Activated CD8-positive, alpha-beta T cell treated with anti-CD3 and anti-CD28 coated beads for 36 hours (primary cell): ENCODE measurements at regions not wholly inside any gene's neighbourhood (a gene's known extent, or its start where the extent isn't known, plus 50 kb on each side); places are given as distances from the start of the nearest gene placed in this dataset.

Experiments
- ATAC-seq: fragments of 200-7000 bp; cut with Tn5 transposase; one replicate; pipeline ENCODE4 v1.10.0; 2021; ENCODE audit warnings: mild to moderate bottlenecking, moderate library complexity
- CTCF ChIA-PET: fragments of 350-600 bp; sonication (Branson Sonifier 250); formaldehyde crosslinking; loops from one replicate; lab custom pipeline; 2021; ENCODE audit warnings: antibody characterized with exemption; lab: Charles Lee
- POLR2A ChIA-PET: fragments of 350-600 bp; sonication (Branson Sonifier 250); formaldehyde crosslinking; loops from one replicate; lab custom pipeline; 2021; ENCODE audit warnings: antibody characterized with exemption; lab: Charles Lee
- DNase-seq: peaks from one replicate; pipeline ENCODE4 v3.0.0-alpha.2; 2020
- H3K27ac Mint-ChIP-seq: one replicate; pipeline ENCODE4 v1.8.0; 2021; ENCODE audit warnings: mild to moderate bottlenecking, mixed read lengths
- H3K27me3 Mint-ChIP-seq: one replicate; pipeline ENCODE4 v1.8.0; 2021; ENCODE audit warnings: mixed read lengths
- H3K36me3 Mint-ChIP-seq: one replicate; pipeline ENCODE4 v1.8.0; 2021; ENCODE audit warnings: low read depth, mixed read lengths
- H3K4me1 Mint-ChIP-seq: one replicate; pipeline ENCODE4 v1.8.0; 2021; ENCODE audit warnings: low read depth, mixed read lengths
- H3K4me3 Mint-ChIP-seq: one replicate; pipeline ENCODE4 v1.8.0; 2021; ENCODE audit warnings: mild to moderate bottlenecking, moderate library complexity, mixed read lengths
- H3K9me3 Mint-ChIP-seq: one replicate; pipeline ENCODE4 v1.8.0; 2021; ENCODE audit warnings: mixed read lengths
- CTCF ChIP-seq: fragments of 200-600 bp; IDR thresholded peaks from one replicate; pipeline ENCODE4 v1.8.0; 2022; ENCODE audit warnings: antibody characterized with exemption, mild to moderate bottlenecking
- intact Hi-C: fragments of 100-400 bp; cut with micrococcal nuclease; formaldehyde crosslinking; loops from one replicate; pipeline ENCODE4 v1.10.0; 2022

- POLR2A ChIA-PET: no interaction called here
- intact Hi-C loops: no loop called here
- ATAC-seq (no peak), DNase-seq (no peak)
- CTCF ChIA-PET: interaction anchor here (1.1 kb wide), 1 partner anchor 11 kb away, joined by 3 read pairs; no protein-coding TSS in a partner anchor
- H3K4me1 Mint-ChIP-seq: no peaks in the 10 kb centered on the region
- no peaks in the 10 kb centered on the region for H3K27me3 Mint-ChIP-seq
- no peak for TF ChIP-seq CTCF
- H3K9me3 Mint-ChIP-seq: no peaks in the 10 kb centered on the region
- H3K4me3 Mint-ChIP-seq: no peak overlapping the region
- no peaks in the 10 kb centered on the region for H3K36me3 Mint-ChIP-seq
- H3K27ac Mint-ChIP-seq: no peak overlapping the region
Observed at GRCh38 chr12:42981379-42981778, 391.8 kb upstream of the PRICKLE1 start.

- CTCF ChIA-PET: interaction anchor here (1.0 to 1.1 kb wide), 2 partner anchors 12 to 17 kb away, joined by 3 read pairs; no protein-coding TSS in a partner anchor
- no peaks in the 10 kb centered on the region for H3K27me3 Mint-ChIP-seq
- POLR2A ChIA-PET: no interaction called here
- H3K4me3 Mint-ChIP-seq: no peak overlapping the region
- no peaks in the 10 kb centered on the region for H3K4me1 Mint-ChIP-seq
- H3K27ac Mint-ChIP-seq: no peak overlapping the region
- no peaks in the 10 kb centered on the region for H3K36me3 Mint-ChIP-seq
- intact Hi-C loops: no loop called here
- TF ChIP-seq CTCF: no peak
- peaks cover 2% of the 10 kb centered on the region for H3K9me3 Mint-ChIP-seq
- no peak for ATAC-seq
- no peak for DNase-seq
Observed at GRCh38 chr12:42980441-42980840, 390.9 kb upstream of the PRICKLE1 start.

- Mint-ChIP-seq H3K27me3 (no peaks in the 10 kb centered on the region), H3K4me1 (no peaks in the 10 kb centered on the region), H3K36me3 (no peaks in the 10 kb centered on the region), H3K27ac (no peak overlapping the region), H3K4me3 (no peak overlapping the region), H3K9me3 (peaks cover 6% of the 10 kb centered on the region)
- no peak for TF ChIP-seq CTCF
- ATAC-seq (no peak), DNase-seq (no peak)
- intact Hi-C loops: no loop called here
- ChIA-PET POLR2A (no interaction called here), CTCF (interaction anchor here (1.0 kb wide), 1 partner anchor 18 kb away, joined by 3 read pairs; no protein-coding TSS in a partner anchor)
Observed at GRCh38 chr12:42979746-42980145, 390.2 kb upstream of the PRICKLE1 start.

GRCh38 chr12:42978708-42979107 is 389.2 kb upstream of the PRICKLE1 start:
- ChIA-PET POLR2A (no interaction called here), CTCF (no interaction called here)
- Mint-ChIP-seq H3K4me3 (no peak overlapping the region), H3K9me3 (peaks cover 7% of the 10 kb centered on the region), H3K27ac (no peak overlapping the region), H3K4me1 (no peaks in the 10 kb centered on the region), H3K27me3 (no peaks in the 10 kb centered on the region), H3K36me3 (no peaks in the 10 kb centered on the region)
- intact Hi-C loops: no loop called here
- ATAC-seq (no peak), DNase-seq (no peak)
- no peak for TF ChIP-seq CTCF

- intact Hi-C loops: no loop called here
- Mint-ChIP-seq H3K9me3 (peaks cover 7% of the 10 kb centered on the region), H3K4me1 (no peaks in the 10 kb centered on the region), H3K27me3 (no peaks in the 10 kb centered on the region), H3K36me3 (no peaks in the 10 kb centered on the region), H3K4me3 (no peak overlapping the region), H3K27ac (no peak overlapping the region)
- POLR2A ChIA-PET: no interaction called here
- CTCF ChIA-PET: no interaction called here
- ATAC-seq (no peak), DNase-seq (no peak)
- no peak for TF ChIP-seq CTCF
Observed at GRCh38 chr12:42977451-42978230, 388.1 kb upstream of the PRICKLE1 start.
